Common myeloid progenitor, CD34-positive (primary cell): ENCODE measurements at regions not wholly inside any gene's neighbourhood (a gene's known extent, or its start where the extent isn't known, plus 50 kb on each side); places are given as distances from the start of the nearest gene placed in this dataset.

Experiments used
- CTCF ChIA-PET: fragments of 350-600 bp; sonication (Branson Sonifier 250); formaldehyde crosslinking; loops from one replicate; lab custom pipeline; 2021; ENCODE audit warnings: antibody characterized with exemption; lab: Charles Lee
- POLR2A ChIA-PET: fragments of 350-600 bp; sonication (Branson Sonifier 250); formaldehyde crosslinking; loops from one replicate; lab custom pipeline; 2021; ENCODE audit warnings: antibody characterized with exemption; lab: Charles Lee
- DNase-seq, 3 donors: peaks; one replicate each; pipeline versions ENCODE4 v3.0.0 to v3.0.0-alpha.2; 2013
- H3K27ac ChIP-seq, 2 experiments: 1 replicate in 1 of 2; 2 replicates in 1 of 2; pipeline ENCODE4 v1.7.0; 2013; ENCODE audit warnings: inconsistent platforms in 2 of 2, low read length in 2 of 2, mild to moderate bottlenecking in 2 of 2, low read depth in 1 of 2, moderate library complexity in 1 of 2; ENCODE audit not compliant: severe bottlenecking in 2 of 2, insufficient read depth in 1 of 2, poor library complexity in 1 of 2
- H3K27me3 ChIP-seq, 5 experiments: replicated peaks in 2 of 5; 1 replicate in 3 of 5; 2 replicates in 2 of 5; pipeline versions ENCODE4 v1.6.1 to v1.7.0; 2013; ENCODE audit warnings: low read length in 4 of 5, mild to moderate bottlenecking in 2 of 5, moderate library complexity in 2 of 5, inconsistent platforms in 1 of 5; ENCODE audit not compliant: insufficient read depth in 5 of 5, control insufficient read depth in 4 of 5
- H3K36me3 ChIP-seq, 4 experiments: 1 replicate in 2 of 4; 2 replicates in 2 of 4; pipeline versions ENCODE4 v1.6.1 to v1.7.0; 2013; ENCODE audit warnings: low read length in 3 of 4, control low read depth in 1 of 4, mild to moderate bottlenecking in 1 of 4; ENCODE audit not compliant: control insufficient read depth in 4 of 4, insufficient read depth in 4 of 4
- H3K4me1 ChIP-seq, 4 experiments: 1 replicate in 3 of 4; 2 replicates in 1 of 4; pipeline versions ENCODE4 v1.6.1 to v1.7.1; 2013; ENCODE audit warnings: low read length in 3 of 4, mild to moderate bottlenecking in 3 of 4, control low read depth in 1 of 4, inconsistent platforms in 1 of 4, moderate library complexity in 1 of 4; ENCODE audit not compliant: control insufficient read depth in 4 of 4, insufficient read depth in 4 of 4; ENCODE audit errors: control extremely low read depth in 1 of 4
- H3K4me3 ChIP-seq, 7 experiments: 1 replicate in 4 of 7; 2 replicates in 3 of 7; pipeline versions ENCODE4 v1.5.1 to v1.7.0; 2013; ENCODE audit warnings: mild to moderate bottlenecking in 7 of 7, low read length in 6 of 7, moderate library complexity in 6 of 7, inconsistent platforms in 2 of 7, low read depth in 2 of 7, control low read depth in 1 of 7; ENCODE audit not compliant: insufficient read depth in 4 of 7, control insufficient read depth in 1 of 7; ENCODE audit errors: extremely low read depth in 1 of 7
- H3K9me3 ChIP-seq, 5 experiments: 1 replicate in 4 of 5; 2 replicates in 1 of 5; pipeline versions ENCODE4 v1.6.1 to v1.7.1; 2013; ENCODE audit warnings: low read length in 4 of 5, mild to moderate bottlenecking in 2 of 5, inconsistent platforms in 1 of 5, low read depth in 1 of 5, moderate library complexity in 1 of 5; ENCODE audit not compliant: control insufficient read depth in 4 of 5, insufficient read depth in 2 of 5; ENCODE audit errors: control extremely low read depth in 1 of 5
- WGBS: methylation state at CpG from one replicate; pipeline ENCODE4 v1.1.5; 2013; ENCODE audit not compliant: insufficient coverage; 5-methylcytosine and 5-hydroxymethylcytosine counted together

GRCh38 chr5:116666901-116667300, 92.3 kb upstream of the SEMA6A start:
- ChIA-PET POLR2A (interaction anchor here (0.6 kb wide), 1 partner anchor 43 kb away, joined by 3 read pairs; no protein-coding TSS in a partner anchor), CTCF (no interaction called here)
- no peak overlapping the region for H3K4me3 ChIP-seq
- H3K27ac ChIP-seq, result no peak overlapping the region
- H3K36me3 ChIP-seq, result no peaks in the 10 kb centered on the region
- peaks cover 0 to 2% (median 0%) of the 10 kb centered on the region in 5 experiments for H3K27me3 ChIP-seq
- WGBS, result 97% methylated on average over 3 of the region's 3 CpGs
- H3K4me1 ChIP-seq, result peaks cover 0 to 3% (median 0%) of the 10 kb centered on the region in 4 experiments
- peaks cover 0 to 1% (median 0%) of the 10 kb centered on the region in 5 experiments for H3K9me3 ChIP-seq
- DNase-seq, result no peak

- WGBS, result 87% methylated on average over 5 of the region's 5 CpGs
- ChIA-PET CTCF (interaction anchor here (1.0 kb wide), 1 partner anchor 12 kb away, joined by 4 read pairs; no protein-coding TSS in a partner anchor), POLR2A (no interaction called here)
- peaks cover 0 to 15% (median 10%) of the 10 kb centered on the region in 5 experiments for H3K9me3 ChIP-seq
- no peak overlapping the region for H3K27ac ChIP-seq
- peaks cover 0 to 2% (median 0%) of the 10 kb centered on the region in 5 experiments for H3K27me3 ChIP-seq
- no peak overlapping the region for H3K4me3 ChIP-seq
- DNase-seq, result no peak
- H3K4me1 ChIP-seq, result peaks cover 0 to 3% (median 0%) of the 10 kb centered on the region in 4 experiments
- no peaks in the 10 kb centered on the region for H3K36me3 ChIP-seq
Observed at GRCh38 chr5:116664988-116665387, 90.4 kb upstream of the SEMA6A start.

DNA sequence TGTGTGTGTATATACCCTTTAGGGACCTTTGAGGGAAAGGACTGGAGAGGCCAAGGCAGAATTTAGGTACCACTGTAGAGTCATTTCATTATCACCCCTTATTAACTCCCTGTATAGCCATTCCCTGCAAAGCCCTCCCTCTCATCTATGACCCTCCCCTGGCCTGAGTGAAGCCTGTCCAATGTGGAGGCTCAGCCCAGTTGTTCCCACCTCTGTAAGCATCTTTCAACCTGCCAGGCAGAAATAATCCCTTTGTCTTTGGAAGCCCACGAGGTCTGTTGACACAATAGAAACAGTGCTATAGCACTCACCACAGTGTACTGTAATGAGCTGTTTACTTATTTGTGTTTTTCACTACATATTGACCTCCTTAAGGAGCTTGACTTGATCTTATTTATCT, 88.5 kb upstream of the SEMA6A start:
- Histone ChIP-seq H3K27ac (no peak overlapping the region), H3K4me3 (no peak overlapping the region), H3K9me3 (peaks cover 0 to 15% (median 10%) of the 10 kb centered on the region in 5 experiments), H3K27me3 (peaks cover 0 to 2% (median 0%) of the 10 kb centered on the region in 5 experiments), H3K4me1 (peaks cover 0 to 6% (median 0%) of the 10 kb centered on the region in 4 experiments), H3K36me3 (no peaks in the 10 kb centered on the region)
- DNase-seq, result no peak
- ChIA-PET POLR2A (no interaction called here), CTCF (no interaction called here)
- no CpG with 5 or more reads among the region's 1 CpG for WGBS

DNA sequence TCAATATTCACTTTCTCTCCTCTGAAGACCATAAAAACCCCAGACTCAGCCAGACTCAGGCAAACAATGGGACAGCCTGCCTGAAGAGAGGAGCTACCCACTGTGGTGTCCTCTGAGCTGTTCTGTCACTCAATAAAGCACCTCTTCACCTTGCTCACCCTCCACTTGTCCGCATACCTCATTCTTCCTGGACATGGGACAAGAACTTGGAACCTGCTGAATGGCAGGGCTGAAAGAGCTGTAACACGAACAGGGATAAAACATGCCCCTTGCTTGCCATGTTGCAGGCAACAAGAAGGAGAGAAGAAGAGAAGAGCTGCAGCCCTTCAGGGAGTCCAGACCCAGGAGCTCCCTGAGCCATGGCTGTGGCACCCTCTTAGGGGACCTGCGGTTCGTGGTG, 86.8 kb upstream of the SEMA6A start:
- Histone ChIP-seq H3K27ac (no peak overlapping the region), H3K4me1 (peaks cover 0 to 6% (median 0%) of the 10 kb centered on the region in 4 experiments), H3K27me3 (no peaks in the 10 kb centered on the region), H3K4me3 (no peak overlapping the region), H3K9me3 (peaks cover 0 to 15% (median 10%) of the 10 kb centered on the region in 5 experiments), H3K36me3 (no peaks in the 10 kb centered on the region)
- ChIA-PET POLR2A (no interaction called here), CTCF (no interaction called here)
- 100% methylated on average over 2 of the region's 4 CpGs for WGBS
- DNase-seq, result no peak

DNA sequence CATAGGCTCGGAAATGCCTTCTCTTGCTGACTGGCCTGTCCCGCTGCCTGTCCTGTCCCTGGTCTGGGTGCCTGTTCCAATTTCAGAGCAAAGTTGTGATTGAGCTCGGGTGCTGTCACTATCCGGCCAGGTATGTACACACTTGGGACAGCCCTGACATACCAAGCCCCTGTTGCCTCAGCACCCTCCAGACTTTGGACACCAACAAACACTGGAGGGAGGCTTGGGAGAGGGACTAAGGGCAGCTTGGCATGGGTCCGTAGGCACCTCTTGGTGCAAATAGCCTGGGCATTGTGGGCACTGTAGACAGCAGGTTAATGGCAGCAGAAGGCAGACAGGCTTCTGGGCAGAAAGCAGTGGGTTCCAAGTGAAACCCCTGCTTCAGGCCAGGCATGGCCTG, 86.3 kb upstream of the SEMA6A start:
- Histone ChIP-seq H3K4me1 (peaks cover 0 to 6% (median 0%) of the 10 kb centered on the region in 4 experiments), H3K27me3 (no peaks in the 10 kb centered on the region), H3K36me3 (no peaks in the 10 kb centered on the region), H3K4me3 (no peak overlapping the region), H3K9me3 (peaks cover 0 to 15% (median 10%) of the 10 kb centered on the region in 5 experiments), H3K27ac (no peak overlapping the region)
- no peak for DNase-seq
- WGBS, result 93% methylated on average over 3 of the region's 5 CpGs
- CTCF ChIA-PET, result no interaction called here
- POLR2A ChIA-PET, result no interaction called here

DNA sequence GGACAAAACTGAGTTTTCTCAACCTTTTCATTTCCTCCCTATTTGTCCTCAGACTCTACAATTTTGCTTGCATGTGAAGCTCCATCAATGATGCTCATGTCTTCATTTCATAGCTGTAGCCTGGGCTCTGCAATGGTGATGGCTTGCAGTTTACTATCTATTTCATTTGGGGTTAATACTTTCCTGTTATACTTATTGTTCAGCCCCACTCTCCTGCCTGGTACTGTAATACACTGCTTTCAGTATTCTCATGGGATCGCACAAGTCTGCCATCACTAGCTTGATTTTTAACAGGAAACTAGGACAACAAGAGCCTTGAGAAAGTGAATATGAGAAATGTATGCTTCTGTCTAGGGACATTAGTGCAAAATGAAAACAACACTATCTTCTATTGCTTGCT, 84.2 kb upstream of the SEMA6A start:
- ChIA-PET POLR2A (no interaction called here), CTCF (no interaction called here)
- no peaks in the 10 kb centered on the region for H3K36me3 ChIP-seq
- no CpG with 5 or more reads among the region's 1 CpG for WGBS
- no peak overlapping the region for H3K4me3 ChIP-seq
- H3K4me1 ChIP-seq, result peaks cover 0 to 6% (median 0%) of the 10 kb centered on the region in 4 experiments
- no peak overlapping the region for H3K27ac ChIP-seq
- peaks cover 0 to 15% (median 10%) of the 10 kb centered on the region in 5 experiments for H3K9me3 ChIP-seq
- H3K27me3 ChIP-seq, result no peaks in the 10 kb centered on the region
- DNase-seq, result no peak

- H3K9me3 ChIP-seq, result peaks cover 0 to 15% (median 10%) of the 10 kb centered on the region in 5 experiments
- H3K27me3 ChIP-seq, result no peaks in the 10 kb centered on the region
- DNase-seq, result no peak
- H3K27ac ChIP-seq, result no peak overlapping the region
- no peak overlapping the region for H3K4me3 ChIP-seq
- peaks cover 0 to 6% (median 0%) of the 10 kb centered on the region in 4 experiments for H3K4me1 ChIP-seq
- no peaks in the 10 kb centered on the region for H3K36me3 ChIP-seq
- ChIA-PET CTCF (no interaction called here), POLR2A (no interaction called here)
Observed at GRCh38 chr5:116658141-116658540, 83.5 kb upstream of the SEMA6A start.
